ENCODE measurements at regions not wholly inside any gene's neighbourhood (a gene's known extent, or its start where the extent isn't known, plus 50 kb on each side); places are given as distances from the start of the nearest gene placed in this dataset.

GRCh38 chr12:85725991-85726390, 110.2 kb downstream of the RASSF9 start:
- TF ChIP-seq CTCF (IDR thresholded peaks at IDR 0.05; ENCODE audit: low read depth, low read length), result peak; percentile 10; the same call in 1 of the 2 replicates
- TF ChIP-seq EZH2phosphoT487 (IDR thresholded peaks at IDR 0.05; ENCODE audit: low read depth), result no peak
